Neural crest cell (in vitro differentiated cells): ENCODE measurements at regions not wholly inside any gene's neighbourhood (a gene's known extent, or its start where the extent isn't known, plus 50 kb on each side); places are given as distances from the start of the nearest gene placed in this dataset.

Source experiments
- DNase-seq: peaks from one replicate; pipeline ENCODE4 v3.0.0; 2021; ENCODE audit warnings: low read depth, mixed read lengths, low spot score
- H3K27ac Mint-ChIP-seq: one replicate; pipeline ENCODE4 v1.8.0; 2021; ENCODE audit warnings: mild to moderate bottlenecking, mixed read lengths; ENCODE audit not compliant: unreplicated experiment
- H3K27me3 Mint-ChIP-seq: 2 replicates; pipeline ENCODE4 v1.8.0; 2021; ENCODE audit warnings: low read depth, mild to moderate bottlenecking, mixed read lengths
- H3K36me3 Mint-ChIP-seq: 2 replicates; pipeline ENCODE4 v1.8.0; 2021; ENCODE audit warnings: low read depth, mild to moderate bottlenecking, mixed read lengths
- H3K4me1 Mint-ChIP-seq: 2 replicates; pipeline ENCODE4 v1.8.0; 2021; ENCODE audit warnings: mixed read lengths
- H3K4me3 Mint-ChIP-seq: one replicate; pipeline ENCODE4 v1.8.0; 2021; ENCODE audit warnings: mild to moderate bottlenecking, mixed read lengths
- H3K9me3 Mint-ChIP-seq: 2 replicates; pipeline ENCODE4 v1.8.0; 2021; ENCODE audit warnings: mixed read lengths
- TF ChIP-seq, protein P1 (sequence below): fragments of 200-600 bp; sonication (generic); conservative IDR thresholded peaks from 2 replicates; pipeline ENCODE4 v1.5.0; 2021; ENCODE audit warnings: antibody characterized with exemption, mild to moderate bottlenecking

DNA sequence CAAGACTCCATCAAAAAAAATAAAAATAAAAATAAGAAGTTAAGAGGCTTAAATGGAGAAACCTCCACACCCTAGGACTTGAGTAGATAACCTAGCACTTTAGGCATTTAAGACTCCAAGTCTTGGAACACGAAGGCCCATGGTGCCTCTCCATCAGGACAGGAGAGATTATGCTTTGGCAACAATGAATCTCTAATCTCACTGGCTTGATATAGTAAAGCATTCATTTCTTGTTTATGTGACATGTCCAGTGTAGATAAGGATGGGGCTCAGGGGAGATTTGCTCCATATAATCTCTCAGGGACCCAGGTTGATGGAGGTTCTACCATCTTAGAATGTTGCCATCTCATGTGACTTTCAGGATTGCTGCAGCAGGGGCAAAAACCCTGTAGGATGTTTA lies 117.7 kb upstream of the FUT8 start:
- no peaks in the 10 kb centered on the region for H3K4me1 Mint-ChIP-seq
- no peaks in the 10 kb centered on the region for H3K9me3 Mint-ChIP-seq
- TF ChIP-seq, protein P1, sequence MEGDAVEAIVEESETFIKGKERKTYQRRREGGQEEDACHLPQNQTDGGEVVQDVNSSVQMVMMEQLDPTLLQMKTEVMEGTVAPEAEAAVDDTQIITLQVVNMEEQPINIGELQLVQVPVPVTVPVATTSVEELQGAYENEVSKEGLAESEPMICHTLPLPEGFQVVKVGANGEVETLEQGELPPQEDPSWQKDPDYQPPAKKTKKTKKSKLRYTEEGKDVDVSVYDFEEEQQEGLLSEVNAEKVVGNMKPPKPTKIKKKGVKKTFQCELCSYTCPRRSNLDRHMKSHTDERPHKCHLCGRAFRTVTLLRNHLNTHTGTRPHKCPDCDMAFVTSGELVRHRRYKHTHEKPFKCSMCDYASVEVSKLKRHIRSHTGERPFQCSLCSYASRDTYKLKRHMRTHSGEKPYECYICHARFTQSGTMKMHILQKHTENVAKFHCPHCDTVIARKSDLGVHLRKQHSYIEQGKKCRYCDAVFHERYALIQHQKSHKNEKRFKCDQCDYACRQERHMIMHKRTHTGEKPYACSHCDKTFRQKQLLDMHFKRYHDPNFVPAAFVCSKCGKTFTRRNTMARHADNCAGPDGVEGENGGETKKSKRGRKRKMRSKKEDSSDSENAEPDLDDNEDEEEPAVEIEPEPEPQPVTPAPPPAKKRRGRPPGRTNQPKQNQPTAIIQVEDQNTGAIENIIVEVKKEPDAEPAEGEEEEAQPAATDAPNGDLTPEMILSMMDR: no peak
- H3K36me3 Mint-ChIP-seq: no peaks in the 10 kb centered on the region
- no peak overlapping the region for H3K4me3 Mint-ChIP-seq
- no peaks in the 10 kb centered on the region for H3K27me3 Mint-ChIP-seq
- no peak overlapping the region for H3K27ac Mint-ChIP-seq
- no peak for DNase-seq

DNA sequence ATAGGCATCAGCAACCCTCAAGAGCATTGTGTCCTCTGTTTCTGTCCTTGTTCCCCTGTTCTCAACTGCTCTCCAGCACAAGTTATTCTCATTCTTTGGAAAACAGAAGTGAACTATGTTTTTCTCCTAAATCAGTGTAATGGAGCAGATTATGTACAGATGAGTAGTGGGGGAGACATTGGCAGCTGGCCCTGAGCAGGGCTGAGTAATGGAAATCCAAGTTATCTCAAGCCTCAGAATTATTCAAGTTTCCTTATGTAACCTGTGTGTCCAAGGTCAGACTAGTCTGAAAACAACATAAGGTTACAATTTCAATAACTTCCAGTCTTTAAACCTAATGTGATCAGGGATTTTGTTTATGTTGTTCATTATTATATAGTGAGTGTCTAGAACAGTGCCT lies 116.1 kb upstream of the FUT8 start:
- H3K4me3 Mint-ChIP-seq: no peak overlapping the region
- no peaks in the 10 kb centered on the region for H3K9me3 Mint-ChIP-seq
- no peaks in the 10 kb centered on the region for H3K27me3 Mint-ChIP-seq
- H3K36me3 Mint-ChIP-seq: no peaks in the 10 kb centered on the region
- no peaks in the 10 kb centered on the region for H3K4me1 Mint-ChIP-seq
- TF ChIP-seq, protein P1: no peak
- no peak overlapping the region for H3K27ac Mint-ChIP-seq
- DNase-seq: no peak

DNA sequence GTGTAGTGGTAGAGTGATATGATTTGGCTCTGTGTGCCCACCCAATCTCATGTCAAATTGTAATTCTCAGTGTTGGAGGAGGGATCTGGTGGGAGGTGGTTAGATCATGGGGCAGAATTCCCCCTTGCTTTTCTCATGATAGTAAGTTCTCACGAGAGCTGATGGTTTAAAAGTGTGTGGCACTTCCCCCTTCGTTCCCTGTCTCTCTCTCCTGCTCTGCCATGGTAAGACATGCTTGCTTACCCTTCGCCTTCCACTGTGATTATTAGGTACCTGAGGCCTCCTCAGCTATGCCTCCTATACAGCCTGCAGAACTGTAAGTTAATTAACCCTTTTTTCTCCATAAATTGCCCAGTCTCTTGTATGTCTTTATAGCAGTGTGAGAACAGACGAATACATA lies 115.7 kb upstream of the FUT8 start:
- TF ChIP-seq, protein P1: no peak
- no peaks in the 10 kb centered on the region for H3K36me3 Mint-ChIP-seq

DNA sequence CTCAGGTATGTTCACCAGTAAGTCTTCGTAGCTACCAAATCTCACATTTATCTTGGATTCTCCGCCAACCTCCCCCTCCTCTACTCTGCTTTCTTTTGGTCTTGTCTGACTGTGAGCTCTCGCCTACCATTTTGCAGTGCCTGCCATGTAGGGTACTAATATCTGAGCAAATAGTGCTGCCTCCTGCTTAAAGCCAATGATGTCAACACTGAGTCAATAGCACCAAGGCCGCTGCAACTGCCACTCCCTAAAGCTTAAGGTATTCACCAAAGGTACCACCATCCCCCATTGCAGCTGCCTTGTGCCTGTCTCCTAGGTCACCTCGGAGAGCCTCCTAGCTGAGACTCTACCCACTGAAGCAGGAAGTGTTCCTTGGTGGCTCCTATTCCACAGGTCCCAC lies 114.8 kb upstream of the FUT8 start:
- Mint-ChIP-seq H3K27me3 (no peaks in the 10 kb centered on the region), H3K4me1 (peaks cover 5% of the 10 kb centered on the region), H3K36me3 (no peaks in the 10 kb centered on the region), H3K27ac (no peak overlapping the region), H3K4me3 (no peak overlapping the region), H3K9me3 (no peaks in the 10 kb centered on the region)
- TF ChIP-seq, protein P1: no peak
- DNase-seq: no peak

More for the DNA sequence above, 115.7 kb upstream of the FUT8 start:
- Mint-ChIP-seq H3K27ac (no peak overlapping the region), H3K4me3 (no peak overlapping the region), H3K27me3 (no peaks in the 10 kb centered on the region), H3K4me1 (no peaks in the 10 kb centered on the region), H3K9me3 (no peaks in the 10 kb centered on the region)
- DNase-seq: no peak

DNA sequence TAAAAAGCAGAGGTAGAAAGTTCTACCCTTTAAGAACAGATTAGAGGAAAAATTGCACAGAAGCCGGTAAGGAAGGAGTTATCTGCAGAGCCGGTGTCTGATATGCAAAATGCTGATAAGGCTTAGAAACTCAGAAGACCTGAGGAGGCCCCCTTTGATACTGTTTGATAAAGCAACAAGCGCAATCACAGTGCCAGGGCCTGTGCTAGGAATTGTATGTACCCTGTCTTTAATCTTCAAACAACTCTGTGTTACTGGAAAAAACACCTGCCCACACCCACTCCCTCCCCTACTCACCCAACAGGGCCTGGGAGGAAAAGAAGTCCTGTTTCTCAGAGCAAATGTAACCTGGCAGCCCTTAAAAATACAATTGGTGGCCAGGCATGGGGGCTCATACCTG lies 112.7 kb upstream of the FUT8 start:
- no peak overlapping the region for H3K27ac Mint-ChIP-seq
- no peaks in the 10 kb centered on the region for H3K9me3 Mint-ChIP-seq
- peaks cover 21% of the 10 kb centered on the region for H3K4me1 Mint-ChIP-seq
- H3K36me3 Mint-ChIP-seq: no peaks in the 10 kb centered on the region
- H3K27me3 Mint-ChIP-seq: no peaks in the 10 kb centered on the region
- H3K4me3 Mint-ChIP-seq: no peak overlapping the region
- TF ChIP-seq, protein P1: no peak
- DNase-seq: no peak
